PC-9 (cell line): ENCODE measurements at regions not wholly inside any gene's neighbourhood (a gene's known extent, or its start where the extent isn't known, plus 50 kb on each side); places are given as distances from the start of the nearest gene placed in this dataset.

Experiments used
- BruUV-seq: library from RNA; stranded (reverse); fragments of 400-500 nt; replicated peaks from 2 replicates; lab custom pipeline; 2021; lab: Mats Ljungman, UMichigan
- CTCF ChIA-PET: fragments of 300-600 bp; sonication (Branson Sonifier 250); formaldehyde crosslinking; loops from one replicate; lab custom pipeline; 2022; ENCODE audit warnings: antibody characterized with exemption; lab: Charles Lee
- POLR2A ChIA-PET: fragments of 300-600 bp; sonication (Branson Sonifier 250); formaldehyde crosslinking; loops from one replicate; lab custom pipeline; 2022; ENCODE audit warnings: antibody characterized with exemption; ENCODE audit not compliant: unreplicated experiment; lab: Charles Lee
- DNase-seq, 2 experiments: peaks; one replicate each; pipeline versions ENCODE4 v3.0.0 to v3.0.0-alpha.2; 2015 to 2022; ENCODE audit warnings: mixed read lengths in 1 of 2
- H2AFZ ChIP-seq: fragments of 200-600 bp; sonication (generic); 2 replicates; pipeline ENCODE4 v1.8.1; 2017; ENCODE audit warnings: antibody characterized with exemption
- H3F3A ChIP-seq: fragments of 200-600 bp; sonication (generic); 2 replicates; pipeline ENCODE4 v1.8.1; 2017; ENCODE audit warnings: antibody characterized with exemption, mild to moderate bottlenecking, low read depth; ENCODE audit not compliant: insufficient read depth
- H3K27ac ChIP-seq: fragments of 200-600 bp; sonication (generic); 2 replicates; pipeline ENCODE4 v1.6.1; 2016; ENCODE audit warnings: mixed run types
- H3K27me3 ChIP-seq: fragments of 200-600 bp; sonication (generic); 2 replicates; pipeline ENCODE4 v1.6.1; 2016; ENCODE audit warnings: low read depth, mixed run types; ENCODE audit not compliant: insufficient read depth
- H3K36me3 ChIP-seq: fragments of 200-600 bp; sonication (generic); 2 replicates; pipeline ENCODE4 v1.6.1; 2016; ENCODE audit warnings: low read depth, mixed run types
- H3K4me1 ChIP-seq: fragments of 200-600 bp; sonication (generic); replicated peaks from 2 replicates; pipeline ENCODE4 v1.6.1; 2016; ENCODE audit warnings: mixed run types; ENCODE audit not compliant: insufficient read depth
- H3K4me2 ChIP-seq: fragments of 200-600 bp; sonication (generic); 2 replicates; pipeline ENCODE4 v1.6.1; 2017; ENCODE audit warnings: mixed run types
- H3K4me3 ChIP-seq: fragments of 200-600 bp; sonication (generic); 2 replicates; pipeline ENCODE4 v1.6.1; 2016; ENCODE audit warnings: mixed run types
- H3K79me2 ChIP-seq: fragments of 200-600 bp; sonication (generic); 2 replicates; pipeline ENCODE4 v1.6.1; 2017; ENCODE audit warnings: low read depth, mixed run types
- H3K9me2 ChIP-seq: fragments of 200-600 bp; sonication (generic); 2 replicates; pipeline ENCODE4 v1.8.1; 2017; ENCODE audit warnings: mild to moderate bottlenecking; ENCODE audit not compliant: insufficient read depth
- H3K9me3 ChIP-seq: fragments of 200-600 bp; sonication (generic); 2 replicates; pipeline ENCODE4 v1.8.1; 2016; ENCODE audit warnings: low read depth; ENCODE audit not compliant: insufficient read depth
- H4K20me1 ChIP-seq: fragments of 200-600 bp; sonication (generic); 2 replicates; pipeline ENCODE4 v1.8.1; 2017; ENCODE audit not compliant: insufficient read depth
- EZH2 ChIP-seq: fragments of 200-600 bp; sonication (generic); IDR thresholded peaks from 2 replicates; pipeline ENCODE4 v1.8.0; 2017; ENCODE audit warnings: antibody characterized with exemption, low read depth
- intact Hi-C: fragments of 100-400 bp; cut with micrococcal nuclease; formaldehyde crosslinking; loops from one replicate; pipeline ENCODE4 v1.10.0; 2022; ENCODE audit not compliant: unreplicated experiment
- TF ChIP-seq, protein P1 (sequence below): fragments of 200-600 bp; sonication (generic); conservative IDR thresholded peaks from 2 replicates; pipeline ENCODE4 v1.6.1; 2017; ENCODE audit warnings: mixed run types, antibody characterized with exemption, mild to moderate bottlenecking, moderate library complexity

DNA sequence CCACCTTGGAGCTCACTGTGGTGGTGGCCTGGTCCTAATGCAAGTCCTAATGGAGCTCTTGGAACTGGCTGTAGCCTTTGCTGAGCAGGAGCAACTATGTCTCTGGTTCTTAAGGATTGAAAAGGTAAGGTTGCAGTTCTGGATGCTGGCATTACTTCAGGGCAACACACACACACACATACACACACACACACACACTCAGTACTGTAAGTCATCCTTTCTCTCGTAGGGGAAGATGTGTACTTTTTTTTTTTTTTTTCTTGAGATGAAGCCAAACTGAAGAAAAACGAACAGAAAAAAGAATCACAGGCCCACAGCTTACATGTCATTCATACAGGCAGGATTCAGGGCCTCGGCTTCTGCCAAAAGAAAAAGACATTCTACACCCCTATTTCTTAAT is 81.1 kb upstream of the RPS23 start:
- no TSS peak for BruUV-seq
- Histone ChIP-seq H3K4me3 (no peak overlapping the region), H3K4me1 (peaks cover 6% of the 10 kb centered on the region), H4K20me1 (no peaks in the 10 kb centered on the region), H2AFZ (no peak overlapping the region), H3K36me3 (no peaks in the 10 kb centered on the region), H3F3A (peaks cover 7% of the 10 kb centered on the region), H3K9me2 (no peaks in the 10 kb centered on the region), H3K9me3 (no peaks in the 10 kb centered on the region), H3K79me2 (no peaks in the 10 kb centered on the region), H3K4me2 (no peak overlapping the region), H3K27ac (no peak overlapping the region), H3K27me3 (no peaks in the 10 kb centered on the region)
- ChIA-PET POLR2A (no interaction called here), CTCF (no interaction called here)
- TF ChIP-seq, protein P1, sequence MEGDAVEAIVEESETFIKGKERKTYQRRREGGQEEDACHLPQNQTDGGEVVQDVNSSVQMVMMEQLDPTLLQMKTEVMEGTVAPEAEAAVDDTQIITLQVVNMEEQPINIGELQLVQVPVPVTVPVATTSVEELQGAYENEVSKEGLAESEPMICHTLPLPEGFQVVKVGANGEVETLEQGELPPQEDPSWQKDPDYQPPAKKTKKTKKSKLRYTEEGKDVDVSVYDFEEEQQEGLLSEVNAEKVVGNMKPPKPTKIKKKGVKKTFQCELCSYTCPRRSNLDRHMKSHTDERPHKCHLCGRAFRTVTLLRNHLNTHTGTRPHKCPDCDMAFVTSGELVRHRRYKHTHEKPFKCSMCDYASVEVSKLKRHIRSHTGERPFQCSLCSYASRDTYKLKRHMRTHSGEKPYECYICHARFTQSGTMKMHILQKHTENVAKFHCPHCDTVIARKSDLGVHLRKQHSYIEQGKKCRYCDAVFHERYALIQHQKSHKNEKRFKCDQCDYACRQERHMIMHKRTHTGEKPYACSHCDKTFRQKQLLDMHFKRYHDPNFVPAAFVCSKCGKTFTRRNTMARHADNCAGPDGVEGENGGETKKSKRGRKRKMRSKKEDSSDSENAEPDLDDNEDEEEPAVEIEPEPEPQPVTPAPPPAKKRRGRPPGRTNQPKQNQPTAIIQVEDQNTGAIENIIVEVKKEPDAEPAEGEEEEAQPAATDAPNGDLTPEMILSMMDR = no peak
- TF ChIP-seq EZH2 = no peak
- intact Hi-C loops = no loop called here
- DNase-seq = no peak

DNA sequence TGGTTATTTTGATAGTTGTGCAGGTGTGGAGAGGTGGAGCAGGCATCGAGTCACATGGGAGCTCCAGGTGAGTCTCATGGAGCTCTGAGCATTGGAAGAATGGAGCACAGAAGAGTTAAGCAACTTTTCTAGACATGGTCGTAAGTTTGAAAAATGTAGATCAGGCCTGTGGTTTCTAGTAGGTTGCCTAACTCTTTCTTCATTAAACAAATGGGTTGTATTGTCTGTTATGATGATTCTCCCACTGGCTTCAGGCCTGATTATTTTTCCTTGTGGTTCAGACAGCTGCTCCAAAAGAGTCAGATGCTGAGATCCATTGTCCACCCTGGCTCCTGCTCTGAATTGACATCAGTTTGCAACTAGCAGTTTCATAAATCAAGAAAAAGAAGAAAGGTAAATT is 80.3 kb upstream of the RPS23 start:
- Histone ChIP-seq H3F3A (peaks cover 7% of the 10 kb centered on the region), H2AFZ (no peak overlapping the region), H3K4me3 (no peak overlapping the region), H3K4me2 (no peak overlapping the region), H3K79me2 (no peaks in the 10 kb centered on the region), H3K9me2 (no peaks in the 10 kb centered on the region), H3K4me1 (peaks cover 6% of the 10 kb centered on the region), H3K9me3 (no peaks in the 10 kb centered on the region), H3K27ac (no peak overlapping the region), H4K20me1 (no peaks in the 10 kb centered on the region), H3K36me3 (no peaks in the 10 kb centered on the region), H3K27me3 (no peaks in the 10 kb centered on the region)
- no TSS peak for BruUV-seq
- TF ChIP-seq, protein P1 = no peak
- TF ChIP-seq EZH2 = no peak
- intact Hi-C loops = no loop called here
- ChIA-PET CTCF (interaction anchor here (0.6 kb wide), 1 partner anchor 229 kb away, joined by 6 read pairs; no protein-coding TSS in a partner anchor), POLR2A (no interaction called here)
- peak in 1 of 2 experiments; percentile 33 for DNase-seq

DNA sequence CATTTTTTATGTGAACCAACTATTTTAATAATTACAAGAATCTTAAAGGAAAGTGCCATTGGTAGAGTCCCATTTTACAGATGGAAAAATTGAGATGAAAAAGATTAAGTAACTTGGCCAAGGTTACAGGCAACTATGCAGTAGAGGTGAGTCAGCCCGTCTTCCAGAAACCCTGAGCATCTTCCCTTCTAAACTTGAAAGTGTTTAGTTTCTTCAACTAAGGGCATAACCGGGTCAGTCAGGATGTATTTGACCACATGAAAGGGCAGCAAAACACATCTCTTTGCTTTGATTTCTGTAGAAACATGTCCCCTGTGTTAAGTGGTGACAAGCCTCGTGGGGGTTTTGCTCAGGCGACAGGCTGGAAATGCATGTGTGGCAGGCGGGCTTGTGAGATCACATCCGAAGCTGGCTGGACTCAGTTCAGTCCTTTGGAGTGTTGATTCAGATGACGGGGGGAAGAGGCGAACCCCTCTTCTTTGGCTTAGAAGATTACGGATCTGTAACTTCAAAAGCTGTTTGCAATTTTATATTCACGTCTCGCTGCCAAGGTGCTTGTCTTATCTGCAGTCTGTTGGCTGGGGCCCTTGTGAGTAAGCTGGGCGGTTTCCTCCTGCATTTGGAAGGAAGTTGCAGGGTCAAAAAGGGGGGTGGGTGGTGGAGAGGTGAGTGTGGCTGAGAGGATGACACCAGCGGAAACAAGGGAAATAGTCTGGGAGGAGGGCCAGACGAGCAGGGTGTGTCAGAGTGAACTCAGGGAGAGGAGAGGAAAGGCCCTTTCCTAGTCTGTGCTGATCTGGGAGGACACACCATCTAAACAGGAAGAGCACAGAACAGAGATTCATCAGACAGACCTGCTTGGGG is 78.9 kb upstream of the RPS23 start:
- Histone ChIP-seq H3K4me2 (peak overlapping the region; percentile 52), H3K4me1 (peaks cover 6% of the 10 kb centered on the region), H3K36me3 (no peaks in the 10 kb centered on the region), H2AFZ (peak overlapping the region; percentile 52), H3F3A (peaks cover 7% of the 10 kb centered on the region), H3K27me3 (no peaks in the 10 kb centered on the region), H3K9me3 (no peaks in the 10 kb centered on the region), H3K79me2 (no peaks in the 10 kb centered on the region), H3K4me3 (peak overlapping the region; percentile 26; the same call in 1 of the 2 replicates), H3K27ac (peak overlapping the region; percentile 80), H3K9me2 (no peaks in the 10 kb centered on the region), H4K20me1 (no peaks in the 10 kb centered on the region)
- CTCF ChIA-PET = interaction anchor here (0.6 kb wide), 1 partner anchor 1344 kb away, joined by 5 read pairs; no protein-coding TSS in a partner anchor
- POLR2A ChIA-PET = no interaction called here
- DNase-seq = peak; percentile 79 to 82
- intact Hi-C loops = loop anchor here (1.0 to 2.0 kb wide), 5 partner anchors 50 to 1276 kb away; no protein-coding TSS in a partner anchor
- no peak for TF ChIP-seq EZH2
- TF ChIP-seq, protein P1 = no peak
- BruUV-seq = no TSS peak
